COLO668 (cell line): ENCODE measurements at regions not wholly inside any gene's neighbourhood (a gene's known extent, or its start where the extent isn't known, plus 50 kb on each side); places are given as distances from the start of the nearest gene placed in this dataset.
"Not testable (repeated sequence)": the region's sequence is repeated elsewhere in the genome, so short reads cannot be mapped to it uniquely, and the experiment has no call there.

Experiments used
- DNase-seq: peaks from one replicate; lab custom pipeline; 2025; ENCODE audit not compliant: unreplicated experiment; lab: John Stamatoyannopoulos, UW

GRCh38 chr11:10973416-10973815, 115.6 kb upstream of the ZBED5 start:
- DNase-seq, result peak; percentile 29

- DNase-seq, result no peak
These were observed 113.1 kb upstream of the ZBED5 start for GRCh38 chr11:10970926-10971325.

GRCh38 chr11:10969387-10969786, 111.5 kb upstream of the ZBED5 start:
- DNase-seq, result no peak

GRCh38 chr11:10956884-10957283, 99.0 kb upstream of the ZBED5 start:
- not testable (repeated sequence) for DNase-seq

- DNase-seq, result no peak
These were observed 97.8 kb upstream of the ZBED5 start for GRCh38 chr11:10955616-10956015.

- DNase-seq, result no peak
These were observed 96.3 kb upstream of the ZBED5 start for GRCh38 chr11:10954184-10954583.

GRCh38 chr11:10952872-10953271, 95.0 kb upstream of the ZBED5 start:
- no peak for DNase-seq

GRCh38 chr11:10947935-10948334, 90.1 kb upstream of the ZBED5 start:
- DNase-seq, result not testable (repeated sequence)

- no peak for DNase-seq
These were observed 88.2 kb upstream of the ZBED5 start for GRCh38 chr11:10946072-10946471.

GRCh38 chr11:10945196-10945595, 87.3 kb upstream of the ZBED5 start:
- no peak for DNase-seq

GRCh38 chr11:10943968-10944367, 86.1 kb upstream of the ZBED5 start:
- no peak for DNase-seq

- DNase-seq, result no peak
These were observed 84.8 kb upstream of the ZBED5 start for GRCh38 chr11:10942620-10943019.

GRCh38 chr11:10941871-10942270, 84.0 kb upstream of the ZBED5 start:
- DNase-seq, result no peak

GRCh38 chr11:10941414-10941813, 83.6 kb upstream of the ZBED5 start:
- DNase-seq, result no peak

GRCh38 chr11:10938650-10939387, 81.0 kb upstream of the ZBED5 start:
- DNase-seq, result no peak

- DNase-seq, result no peak
These were observed 80.4 kb upstream of the ZBED5 start for GRCh38 chr11:10938231-10938630.

GRCh38 chr11:10937385-10937771, 79.5 kb upstream of the ZBED5 start:
- DNase-seq, result no peak

- no peak for DNase-seq
These were observed 79.0 kb upstream of the ZBED5 start for GRCh38 chr11:10936626-10937384.

- DNase-seq, result no peak
These were observed 77.2 kb upstream of the ZBED5 start for GRCh38 chr11:10935015-10935559.

- DNase-seq, result peak; percentile 49
These were observed 76.5 kb upstream of the ZBED5 start for GRCh38 chr11:10934293-10934860.

GRCh38 chr11:10933455-10934292, 75.8 kb upstream of the ZBED5 start:
- peak; percentile 87 for DNase-seq
